Duodenal mucosa (tissue), 2 donors: ENCODE measurements at regions not wholly inside any gene's neighbourhood (a gene's known extent, or its start where the extent isn't known, plus 50 kb on each side); places are given as distances from the start of the nearest gene placed in this dataset.

ENCODE experiments used
- H3K27ac ChIP-seq: one replicate; pipeline ENCODE4 v1.7.0; 2013; ENCODE audit warnings: low read depth, low read length
- H3K27me3 ChIP-seq, 2 donors: one replicate each; pipeline ENCODE4 v1.7.0; 2013; ENCODE audit warnings: low read length in 2 of 2, control low read depth in 1 of 2; ENCODE audit not compliant: insufficient read depth in 2 of 2, control insufficient read depth in 1 of 2
- H3K36me3 ChIP-seq, 2 donors: one replicate each; pipeline ENCODE4 v1.7.0; 2013; ENCODE audit warnings: low read length in 2 of 2, control low read depth in 1 of 2; ENCODE audit not compliant: insufficient read depth in 2 of 2, control insufficient read depth in 1 of 2
- H3K4me1 ChIP-seq, 2 donors: one replicate each; pipeline ENCODE4 v1.7.0; 2013; ENCODE audit warnings: low read length in 2 of 2, control low read depth in 1 of 2; ENCODE audit not compliant: insufficient read depth in 2 of 2, control insufficient read depth in 1 of 2
- H3K4me3 ChIP-seq, 2 donors: one replicate each; pipeline ENCODE4 v1.7.0; 2013; ENCODE audit warnings: low read length in 2 of 2, low read depth in 1 of 2
- H3K9ac ChIP-seq, 2 donors: one replicate each; pipeline ENCODE4 v1.7.0; 2013; ENCODE audit warnings: low read length in 2 of 2, low read depth in 1 of 2
- H3K9me3 ChIP-seq, 2 donors: one replicate each; pipeline ENCODE4 v1.7.0; 2013; ENCODE audit warnings: low read length in 2 of 2, control low read depth in 1 of 2; ENCODE audit not compliant: control insufficient read depth in 1 of 2

DNA sequence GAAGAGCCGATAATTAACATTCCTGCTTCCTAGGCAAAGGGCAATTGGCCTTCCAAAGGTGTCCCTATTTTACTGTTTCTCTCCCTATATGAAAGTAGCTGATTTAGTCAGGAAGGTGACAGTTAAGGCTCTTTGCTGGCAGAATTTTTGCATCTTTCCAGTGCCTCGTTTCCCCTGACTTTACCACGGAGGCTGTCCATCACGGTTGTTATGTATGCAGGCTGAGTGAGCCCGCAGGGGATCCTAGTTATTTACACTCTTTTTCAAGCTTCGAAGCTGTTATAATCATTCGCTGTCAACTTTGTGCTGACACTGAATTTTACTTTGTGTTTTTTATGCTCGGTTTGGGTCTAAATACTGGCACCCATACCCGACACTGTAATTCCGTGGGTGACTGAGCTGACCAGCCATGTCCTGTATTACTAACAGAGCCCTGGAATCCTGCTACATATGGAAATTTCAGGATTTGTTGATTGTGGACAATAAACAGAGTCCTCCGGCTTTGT, 713.8 kb upstream of the FANCL start:
- Histone ChIP-seq H3K4me1 (no peaks in the 10 kb centered on the region), H3K9ac (no peak overlapping the region), H3K4me3 (no peak overlapping the region), H3K9me3 (no peaks in the 10 kb centered on the region), H3K27ac (no peak overlapping the region), H3K36me3 (no peaks in the 10 kb centered on the region), H3K27me3 (no peaks in the 10 kb centered on the region)

- no peak overlapping the region for H3K9ac ChIP-seq
- no peaks in the 10 kb centered on the region for H3K4me1 ChIP-seq
- H3K4me3 ChIP-seq: no peak overlapping the region
- no peaks in the 10 kb centered on the region for H3K36me3 ChIP-seq
- H3K27ac ChIP-seq: no peak overlapping the region
- H3K9me3 ChIP-seq: no peaks in the 10 kb centered on the region
- H3K27me3 ChIP-seq: no peaks in the 10 kb centered on the region
Observed at GRCh38 chr2:58951722-58952121, 710.6 kb upstream of the FANCL start.

- no peak overlapping the region for H3K9ac ChIP-seq
- no peaks in the 10 kb centered on the region for H3K4me1 ChIP-seq
- no peak overlapping the region for H3K27ac ChIP-seq
- H3K4me3 ChIP-seq: no peak overlapping the region
- H3K36me3 ChIP-seq: no peaks in the 10 kb centered on the region
- H3K27me3 ChIP-seq: no peaks in the 10 kb centered on the region
- no peaks in the 10 kb centered on the region for H3K9me3 ChIP-seq
Observed at GRCh38 chr2:58950795-58951462, 709.8 kb upstream of the FANCL start.

DNA sequence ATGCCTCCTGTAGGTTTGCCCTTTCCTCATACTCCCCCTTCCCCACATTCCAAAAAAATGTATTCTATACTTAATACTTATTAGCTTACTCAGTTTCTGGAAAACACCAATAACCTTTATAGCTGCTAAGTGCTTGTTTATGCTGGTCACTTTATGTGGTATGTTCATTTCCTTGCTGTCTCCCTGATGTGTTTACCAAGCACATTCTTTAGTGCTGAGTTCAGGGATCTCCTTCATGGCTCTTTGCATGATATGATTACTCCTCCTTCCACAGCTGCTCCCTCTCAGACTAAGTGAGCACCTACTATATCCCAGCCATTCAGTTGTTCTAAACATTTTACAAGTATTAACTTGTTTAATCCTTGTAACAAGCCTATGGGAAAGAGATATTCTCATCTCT, 698.3 kb upstream of the FANCL start:
- H3K9ac ChIP-seq: no peak overlapping the region
- H3K4me1 ChIP-seq: no peaks in the 10 kb centered on the region

GRCh38 chr2:58938988-58939387, 697.9 kb upstream of the FANCL start:
- Histone ChIP-seq H3K36me3 (no peaks in the 10 kb centered on the region), H3K9me3 (peaks cover 0 to 3% of the 10 kb centered on the region in 2 donors), H3K4me1 (no peaks in the 10 kb centered on the region), H3K4me3 (no peak overlapping the region), H3K9ac (no peak overlapping the region), H3K27ac (no peak overlapping the region), H3K27me3 (no peaks in the 10 kb centered on the region)

More for the DNA sequence above, 698.3 kb upstream of the FANCL start:
- Histone ChIP-seq H3K9me3 (peaks cover 0 to 3% of the 10 kb centered on the region in 2 donors), H3K27ac (no peak overlapping the region), H3K4me3 (no peak overlapping the region), H3K27me3 (no peaks in the 10 kb centered on the region), H3K36me3 (no peaks in the 10 kb centered on the region)

DNA sequence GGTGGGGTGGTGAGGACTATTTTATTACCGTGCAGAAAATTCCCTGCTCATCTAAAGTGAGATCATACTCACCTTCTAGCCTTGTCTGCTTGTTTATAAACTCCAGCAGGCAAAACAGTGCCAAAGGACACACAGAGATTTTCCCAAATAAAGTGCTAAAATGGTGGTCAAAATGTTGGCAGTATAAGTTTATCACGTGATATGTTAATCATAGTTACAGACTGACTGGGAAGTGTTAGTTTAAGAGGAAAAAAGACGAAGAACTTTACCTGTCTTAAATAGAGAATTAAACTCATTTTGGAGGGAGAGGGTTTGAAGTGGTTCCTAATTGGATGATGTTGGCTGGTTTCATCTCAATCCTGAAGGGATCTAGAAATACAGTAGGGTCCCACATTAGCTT, 691.7 kb upstream of the FANCL start:
- H3K9ac ChIP-seq: no peak overlapping the region
- H3K27me3 ChIP-seq: no peaks in the 10 kb centered on the region
- no peak overlapping the region for H3K4me3 ChIP-seq
- H3K27ac ChIP-seq: no peak overlapping the region
- H3K4me1 ChIP-seq: no peaks in the 10 kb centered on the region
- H3K36me3 ChIP-seq: no peaks in the 10 kb centered on the region
- H3K9me3 ChIP-seq: no peaks in the 10 kb centered on the region

- H3K36me3 ChIP-seq: no peaks in the 10 kb centered on the region
- no peak overlapping the region for H3K27ac ChIP-seq
- H3K27me3 ChIP-seq: no peaks in the 10 kb centered on the region
Observed at GRCh38 chr2:58930537-58930936, 689.4 kb upstream of the FANCL start.

GRCh38 chr2:58928973-58929372, 687.8 kb upstream of the FANCL start:
- H3K4me1 ChIP-seq: no peaks in the 10 kb centered on the region
- H3K27me3 ChIP-seq: no peaks in the 10 kb centered on the region
- H3K9me3 ChIP-seq: no peaks in the 10 kb centered on the region
- no peak overlapping the region for H3K9ac ChIP-seq
- H3K4me3 ChIP-seq: no peak overlapping the region
- H3K27ac ChIP-seq: no peak overlapping the region
- no peaks in the 10 kb centered on the region for H3K36me3 ChIP-seq

More at GRCh38 chr2:58930537-58930936, 689.4 kb upstream of the FANCL start:
- Histone ChIP-seq H3K9ac (no peak overlapping the region), H3K9me3 (no peaks in the 10 kb centered on the region), H3K4me1 (no peaks in the 10 kb centered on the region), H3K4me3 (no peak overlapping the region)

DNA sequence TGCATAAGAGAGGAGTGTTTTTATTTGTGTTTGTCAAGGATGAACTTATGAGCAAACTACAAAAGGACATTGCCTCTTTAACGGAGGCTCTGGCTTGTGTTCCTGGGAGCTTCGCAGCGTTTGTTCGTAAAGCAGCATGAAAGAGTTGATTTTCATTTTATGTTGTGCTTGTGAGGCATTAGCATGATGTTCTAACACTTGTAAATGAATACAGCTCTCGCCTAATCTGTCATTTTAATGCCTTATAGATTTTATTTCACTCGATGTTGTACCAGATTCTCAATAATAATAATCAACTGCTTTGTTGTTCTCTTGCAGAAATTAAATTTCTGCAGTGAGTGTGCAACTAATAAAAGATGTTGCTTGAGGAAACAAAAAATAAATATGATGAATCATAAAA, 687.3 kb upstream of the FANCL start:
- no peaks in the 10 kb centered on the region for H3K36me3 ChIP-seq
- no peak overlapping the region for H3K4me3 ChIP-seq
- H3K27me3 ChIP-seq: no peaks in the 10 kb centered on the region
- H3K9me3 ChIP-seq: no peaks in the 10 kb centered on the region
- H3K27ac ChIP-seq: no peak overlapping the region
- H3K4me1 ChIP-seq: no peaks in the 10 kb centered on the region
- H3K9ac ChIP-seq: no peak overlapping the region

DNA sequence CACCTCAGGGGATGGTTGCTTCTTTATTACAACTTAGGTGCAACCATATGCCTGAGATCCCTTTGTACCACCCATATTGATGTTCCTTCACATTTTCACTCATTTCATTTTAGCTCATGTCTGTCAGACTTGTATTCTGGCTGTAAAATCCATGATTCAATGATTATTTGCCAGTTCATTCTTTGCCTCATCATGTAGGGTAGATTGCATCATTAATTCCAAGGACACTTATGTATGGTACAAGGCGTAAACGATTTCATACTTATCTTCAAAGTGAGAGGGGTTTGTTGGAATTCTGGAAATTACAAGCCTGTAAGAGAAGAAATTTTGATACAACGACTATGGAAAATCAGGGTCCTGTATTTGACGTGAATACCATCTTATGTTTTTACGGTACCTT, 685.0 kb upstream of the FANCL start:
- Histone ChIP-seq H3K4me3 (no peak overlapping the region), H3K9me3 (no peaks in the 10 kb centered on the region), H3K36me3 (no peaks in the 10 kb centered on the region), H3K9ac (no peak overlapping the region), H3K4me1 (no peaks in the 10 kb centered on the region), H3K27ac (no peak overlapping the region), H3K27me3 (no peaks in the 10 kb centered on the region)
